KG1 (cell line): ENCODE measurements at regions not wholly inside any gene's neighbourhood (a gene's known extent, or its start where the extent isn't known, plus 50 kb on each side); places are given as distances from the start of the nearest gene placed in this dataset.

Experiments used
- DNase-seq: peaks from one replicate; lab custom pipeline; 2025; lab: John Stamatoyannopoulos, UW

- no peak for DNase-seq
These were observed 99.4 kb upstream of the RND3 start for GRCh38 chr2:150586858-150587257.

DNA sequence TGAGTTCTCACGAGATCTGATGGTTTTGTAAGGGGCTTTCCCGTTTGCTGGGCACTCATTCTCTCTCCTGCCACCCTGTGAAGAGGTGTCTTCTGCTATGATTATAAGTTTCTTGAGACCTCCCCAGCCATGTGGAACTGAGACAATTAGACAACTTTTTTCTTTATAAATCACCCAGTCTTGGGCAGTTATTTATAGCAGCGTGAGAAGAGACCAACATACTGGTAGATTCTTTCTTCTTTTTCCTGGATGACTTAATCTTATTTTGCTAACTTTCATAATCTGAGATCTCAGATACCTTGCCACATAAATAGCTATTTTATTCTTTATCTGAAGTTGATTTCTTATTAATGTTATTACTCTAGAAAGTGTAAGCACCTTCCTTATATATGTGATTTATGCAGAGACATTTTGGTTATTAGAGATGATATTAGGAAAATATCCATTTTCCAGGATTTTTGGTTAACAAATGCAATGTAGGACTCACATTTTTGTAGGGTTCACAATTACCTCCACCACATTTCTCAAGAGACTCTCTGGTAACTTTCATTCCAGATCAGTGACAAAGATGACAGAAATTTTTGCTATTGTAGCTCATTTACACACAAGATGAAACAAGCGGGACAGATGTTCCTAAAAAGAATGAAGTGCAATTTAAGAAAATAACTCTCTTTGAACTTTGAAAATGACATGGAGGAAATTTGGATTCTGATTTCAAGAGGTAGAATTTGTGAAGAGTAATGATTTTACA, 97.9 kb upstream of the RND3 start:
- DNase-seq, result no peak

- no peak for DNase-seq
These were observed 96.6 kb upstream of the RND3 start for GRCh38 chr2:150584081-150584480.

DNA sequence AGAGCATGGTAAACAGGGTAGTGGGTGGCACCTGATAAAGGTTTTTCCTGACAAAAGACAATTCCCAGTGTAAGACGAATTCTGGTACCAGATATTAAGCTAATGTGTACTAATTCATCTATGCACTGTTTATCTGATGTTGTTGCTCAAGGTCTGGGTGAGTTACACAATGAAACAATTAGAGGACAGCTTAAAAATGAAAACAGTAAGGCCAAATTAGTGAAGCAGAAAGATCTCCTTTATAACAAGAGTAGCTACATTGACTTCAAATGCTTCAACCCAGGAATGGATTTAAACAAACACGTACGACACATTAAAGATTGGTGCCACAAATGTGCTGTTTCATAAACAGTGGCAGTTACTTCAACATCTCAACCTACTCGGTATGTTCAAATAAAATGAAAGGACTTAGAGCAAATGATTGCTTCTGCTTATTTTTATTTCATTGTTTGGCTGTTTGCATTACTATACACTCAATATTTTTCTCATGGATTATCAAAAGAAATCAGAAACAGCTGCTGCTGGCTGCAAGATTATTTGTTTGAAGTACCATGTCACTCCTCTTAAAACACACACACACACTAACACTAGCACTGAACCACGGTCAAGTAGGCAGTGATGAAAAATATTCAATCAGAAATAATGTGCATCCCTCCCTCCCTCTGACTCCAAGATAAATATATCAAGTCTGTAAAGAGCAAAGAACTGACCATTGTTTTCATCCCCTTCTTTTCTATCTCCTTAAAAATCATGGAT, 94.4 kb upstream of the RND3 start:
- DNase-seq, result no peak

DNA sequence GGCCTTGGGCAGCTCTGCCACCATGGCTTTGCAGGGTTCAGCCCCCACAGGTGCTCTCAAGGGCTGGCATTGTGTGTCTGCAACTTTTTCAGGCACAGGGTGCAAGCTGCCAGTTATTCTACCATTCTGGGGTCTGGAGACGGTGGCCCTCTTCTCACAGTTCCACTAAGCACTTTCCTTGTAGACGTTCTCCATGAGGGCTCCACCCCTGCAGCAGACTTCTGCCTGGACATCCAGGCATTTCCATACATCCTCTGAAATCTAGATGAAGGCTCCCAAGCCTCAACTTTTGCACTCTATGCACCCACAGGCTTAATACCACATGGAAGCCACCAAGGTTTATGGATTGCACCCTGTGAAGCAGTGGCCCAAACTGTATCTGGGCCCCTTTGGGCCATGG, 91.0 kb upstream of the RND3 start:
- no peak for DNase-seq

DNA sequence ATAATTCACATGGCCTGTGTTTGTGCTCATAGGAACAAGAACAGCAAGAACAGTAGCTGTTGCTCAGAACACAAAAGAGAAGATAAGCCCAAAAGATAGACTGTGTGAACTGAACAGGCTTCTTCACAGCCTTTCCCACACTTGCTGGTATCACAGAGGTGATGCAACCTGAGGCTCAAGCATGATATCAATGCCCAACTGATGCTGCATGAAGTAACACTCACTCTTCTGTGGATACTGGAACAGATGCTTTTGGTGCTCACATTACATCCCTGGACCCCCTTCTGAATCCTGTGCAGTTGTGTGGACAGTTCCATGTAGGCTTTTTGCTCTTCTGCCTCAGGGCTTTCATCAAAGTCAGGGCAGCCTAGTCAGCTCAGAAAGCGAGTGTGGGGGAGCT, 88.4 kb upstream of the RND3 start:
- no peak for DNase-seq

GRCh38 chr2:150572961-150573395, 85.5 kb upstream of the RND3 start:
- DNase-seq, result no peak

DNA sequence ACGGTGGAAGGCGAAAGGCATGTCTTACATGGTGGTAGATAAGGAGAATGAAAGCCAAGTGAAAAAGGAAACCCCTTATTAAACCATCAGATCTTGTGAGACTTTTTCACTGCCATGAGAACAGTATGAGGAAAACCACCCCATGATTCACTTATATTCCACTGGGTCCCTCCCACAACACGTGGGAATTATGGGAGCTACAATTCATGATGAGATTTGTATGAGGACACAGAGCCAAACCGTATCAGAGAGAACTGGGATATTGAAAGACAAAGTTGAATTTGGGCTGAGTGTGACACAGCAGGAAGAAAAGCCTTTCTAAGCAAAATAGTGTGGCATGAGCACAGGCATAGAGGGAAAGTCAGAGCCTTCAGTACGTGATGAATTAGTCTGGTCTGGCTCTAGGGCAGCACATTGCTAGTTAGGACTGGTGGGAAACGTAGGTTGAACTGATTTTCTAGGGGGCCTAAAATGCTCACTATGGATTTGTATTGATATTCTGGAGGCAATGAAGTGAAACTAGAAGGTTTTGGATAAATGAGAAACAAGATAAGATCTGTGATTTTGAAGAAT, 84.8 kb upstream of the RND3 start:
- DNase-seq, result no peak

DNA sequence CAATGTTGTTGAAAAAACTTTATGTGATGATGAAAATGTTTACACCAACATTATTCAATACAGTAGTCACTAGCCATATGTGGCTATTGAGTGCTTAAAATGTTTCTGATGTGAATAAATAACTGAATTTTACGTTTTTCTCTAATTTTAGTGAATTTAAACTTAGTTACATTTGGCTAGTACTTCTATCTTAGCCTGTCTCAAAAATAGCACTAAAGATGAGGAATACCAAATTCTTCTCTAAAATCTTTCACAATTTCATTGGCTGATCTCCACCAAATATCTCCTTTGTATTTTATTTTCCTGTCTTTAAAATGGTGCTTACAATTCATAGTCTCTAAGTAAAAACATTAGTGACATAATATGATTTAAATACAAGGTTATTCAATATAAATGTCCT, 83.7 kb upstream of the RND3 start:
- DNase-seq, result no peak

- no peak for DNase-seq
These were observed 83.2 kb upstream of the RND3 start for GRCh38 chr2:150570712-150571111.

- DNase-seq, result no peak
These were observed 82.3 kb upstream of the RND3 start for GRCh38 chr2:150569761-150570160.

DNA sequence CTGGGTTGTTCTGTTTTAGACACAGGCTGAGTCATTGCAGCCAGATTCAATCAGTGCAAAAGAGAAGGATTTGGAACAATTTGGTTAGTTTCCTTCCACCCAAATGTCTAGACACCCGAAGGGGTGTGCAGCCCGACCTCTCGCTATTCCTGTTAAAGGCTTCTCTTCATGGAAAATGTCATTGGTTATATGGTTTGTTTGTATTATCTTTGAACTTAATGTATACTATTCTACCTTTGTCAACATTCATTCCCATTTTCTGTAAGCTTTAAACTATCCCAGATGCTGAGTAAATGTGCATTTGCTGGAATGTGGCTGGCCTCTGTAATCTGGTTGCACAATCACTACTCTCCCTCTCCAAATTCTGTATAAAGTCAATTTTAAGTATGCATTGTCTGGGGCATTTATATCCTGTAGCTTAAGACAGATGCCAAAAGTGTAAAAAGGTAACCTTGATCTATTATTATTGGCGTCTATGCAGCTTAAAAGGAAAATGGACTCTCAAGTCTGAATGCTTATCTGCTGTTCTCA, 80.4 kb upstream of the RND3 start:
- DNase-seq, result no peak

DNA sequence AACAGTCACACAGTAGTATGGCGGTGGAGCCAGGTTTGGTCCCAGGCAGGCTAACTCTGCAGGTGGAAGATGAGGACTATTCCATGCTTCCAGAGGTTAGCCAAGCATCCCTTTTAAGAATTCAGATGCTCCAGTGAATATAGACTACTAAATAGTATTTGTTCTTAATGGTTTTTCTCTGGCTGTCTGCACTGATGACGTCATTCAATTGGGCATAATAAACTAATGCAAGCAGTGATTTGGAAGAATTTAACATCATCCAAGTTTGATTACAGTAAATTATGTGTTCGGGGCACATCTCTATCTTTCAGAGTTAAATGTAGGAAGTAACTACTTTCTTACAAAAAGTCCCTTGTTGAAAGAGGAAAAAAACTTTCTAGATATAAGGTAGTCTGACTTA, 78.8 kb upstream of the RND3 start:
- no peak for DNase-seq

GRCh38 chr2:150561076-150561475, 73.6 kb upstream of the RND3 start:
- no peak for DNase-seq

DNA sequence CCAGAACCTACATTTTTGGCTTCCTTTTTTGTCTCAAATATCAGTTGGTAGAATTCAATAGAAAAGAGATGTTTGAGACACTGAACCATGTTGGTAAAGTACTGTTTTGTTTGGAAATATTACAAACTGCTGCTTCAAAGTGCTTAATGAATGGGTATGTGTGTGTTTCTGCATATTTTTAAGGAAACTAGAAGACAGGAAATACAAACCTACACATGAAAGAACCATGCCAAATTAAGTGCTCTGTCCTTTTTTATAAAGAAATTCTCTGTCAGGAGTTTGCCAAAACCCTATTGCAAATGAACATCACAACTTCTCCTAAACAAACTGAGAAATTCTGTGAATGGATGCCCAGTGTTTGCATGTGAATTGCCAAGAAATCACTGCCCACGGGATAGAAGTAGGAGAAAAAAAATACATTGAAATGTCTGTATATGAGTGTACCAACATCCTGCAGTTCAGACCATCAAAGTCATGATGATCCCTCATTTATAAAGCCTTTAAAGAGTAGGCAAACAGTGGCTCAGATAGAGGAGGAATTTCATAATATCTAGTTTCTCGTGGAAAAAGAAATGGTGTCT, 69.6 kb upstream of the RND3 start:
- DNase-seq, result no peak

DNA sequence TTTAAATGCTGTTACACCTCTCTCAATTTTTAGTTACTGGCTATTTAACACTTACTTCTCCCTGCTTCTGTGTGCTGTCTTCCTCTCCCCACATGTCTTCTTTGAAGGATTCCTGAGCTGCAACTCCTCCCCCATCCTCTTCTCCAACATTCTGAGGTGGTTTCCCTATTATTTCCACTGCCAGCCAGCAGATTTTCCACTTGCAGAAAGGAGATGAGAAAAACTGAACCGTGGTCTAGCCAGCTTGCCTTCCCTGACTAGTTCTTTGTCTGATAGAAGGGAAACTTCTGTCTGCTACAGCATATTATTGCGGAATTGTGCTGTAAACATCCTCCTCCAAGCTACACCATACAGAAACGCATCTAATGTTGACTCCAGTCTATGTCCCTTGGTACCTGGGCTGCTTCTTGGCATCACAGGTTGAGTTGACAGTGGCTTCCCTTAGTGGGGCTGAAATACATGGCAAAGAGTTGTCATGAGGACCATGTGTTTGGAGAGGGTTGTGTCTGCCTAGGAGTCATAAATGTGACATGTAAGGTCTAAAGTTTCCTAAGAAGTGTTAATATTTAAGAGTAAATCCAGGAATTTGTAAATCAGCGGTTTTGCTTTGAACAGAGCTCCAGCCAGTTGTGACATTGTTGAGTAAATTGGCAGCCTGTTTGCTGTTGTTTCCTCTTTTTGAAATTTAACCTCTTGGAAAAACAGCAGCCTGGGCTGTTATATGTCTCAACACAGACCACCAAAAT, 68.3 kb upstream of the RND3 start:
- no peak for DNase-seq

DNA sequence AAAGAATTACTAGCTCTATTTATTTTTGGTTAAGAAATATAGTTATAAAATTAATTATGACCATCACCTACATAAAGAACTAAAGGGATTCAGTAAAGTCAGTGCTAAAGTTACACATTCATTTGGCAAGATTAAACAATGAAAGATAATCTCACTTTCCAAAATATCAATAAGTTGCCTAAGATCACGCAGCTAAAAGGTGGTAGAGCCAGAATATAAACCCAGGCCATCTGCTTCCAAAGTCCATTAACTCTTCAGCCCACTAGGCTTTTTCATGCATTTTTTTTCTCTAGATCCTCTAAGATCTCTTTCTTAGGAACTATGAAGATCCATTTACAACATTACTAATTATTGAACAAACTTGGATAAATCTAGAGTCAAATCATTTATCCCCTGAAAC, 66.6 kb upstream of the RND3 start:
- no peak for DNase-seq

DNA sequence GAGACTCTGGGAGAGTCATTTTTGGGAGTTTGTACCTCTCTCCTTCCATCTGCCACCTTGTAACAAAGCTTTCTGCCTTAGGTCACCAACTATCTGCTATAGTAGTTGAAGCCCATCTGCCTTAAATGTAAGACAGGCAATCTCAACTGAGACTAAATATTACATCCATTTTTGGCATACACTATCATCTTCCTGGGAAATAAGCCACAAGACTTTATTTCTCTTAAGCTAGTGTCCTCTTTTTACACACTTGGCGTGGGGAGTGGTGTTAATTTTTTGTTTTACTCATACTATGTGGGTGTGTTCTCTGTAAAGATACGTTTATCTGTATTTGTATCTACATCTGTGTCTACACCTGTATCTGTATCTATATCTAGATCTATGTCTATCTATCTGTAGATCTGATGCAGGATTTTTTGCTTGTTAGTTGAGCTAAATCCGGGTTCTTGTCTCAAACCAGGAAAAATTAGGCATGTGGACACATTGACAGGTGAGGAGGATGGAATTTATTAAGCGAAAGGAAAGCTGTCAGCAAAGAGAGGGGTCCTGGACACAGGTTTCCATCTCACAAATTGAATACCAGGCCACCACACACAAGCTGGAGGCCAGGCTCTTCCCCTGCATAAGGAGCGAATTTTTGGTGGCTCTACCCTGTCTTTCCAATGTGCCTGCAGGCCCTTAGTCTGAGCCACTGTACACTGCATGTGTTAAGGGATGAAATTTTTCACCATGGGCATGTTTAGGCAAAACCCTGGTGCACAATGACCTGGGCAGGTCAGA, 64.8 kb upstream of the RND3 start:
- no peak for DNase-seq

DNA sequence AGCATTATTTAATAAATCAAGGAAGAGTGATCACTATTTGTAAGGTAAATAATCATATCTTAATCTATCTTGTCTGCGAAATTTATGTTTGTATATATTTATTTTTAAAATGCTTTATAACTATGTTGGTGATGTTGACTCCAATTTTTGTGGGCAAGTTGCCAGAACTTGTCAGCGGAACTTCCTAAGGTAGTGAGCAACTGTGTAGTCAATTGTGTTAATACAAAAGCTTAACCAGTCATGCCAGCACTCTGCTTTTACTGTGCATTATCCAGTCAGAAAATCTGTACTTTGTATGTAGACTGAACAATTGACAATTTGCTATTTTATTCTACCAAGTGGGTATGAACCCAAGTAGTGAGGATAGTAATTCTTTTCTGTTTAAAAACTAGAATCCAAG, 61.9 kb upstream of the RND3 start:
- no peak for DNase-seq

DNA sequence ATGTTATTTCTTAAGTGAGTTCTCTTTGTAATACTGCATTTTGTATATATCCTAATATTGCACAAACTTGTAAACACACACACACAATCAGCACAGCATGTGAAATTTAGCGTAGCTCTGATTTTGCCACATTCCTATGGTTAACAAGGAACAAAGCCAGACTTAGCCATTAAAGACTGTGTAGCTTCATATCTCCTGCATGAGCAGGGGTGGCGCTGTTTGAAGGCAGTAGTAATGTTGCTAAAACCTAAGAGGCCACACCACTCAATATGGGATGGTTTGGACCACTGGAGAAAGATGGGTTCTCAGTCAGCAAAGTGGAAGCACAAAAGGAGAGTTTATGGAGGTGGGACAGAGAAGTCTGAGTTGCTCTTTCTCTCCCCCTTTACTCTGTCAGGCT, 61.1 kb upstream of the RND3 start:
- no peak for DNase-seq

- no peak for DNase-seq
These were observed 58.4 kb upstream of the RND3 start for GRCh38 chr2:150545916-150546315.
